ENCODE measurements at regions not wholly inside any gene's neighbourhood (a gene's known extent, or its start where the extent isn't known, plus 50 kb on each side); places are given as distances from the start of the nearest gene placed in this dataset.

DNA sequence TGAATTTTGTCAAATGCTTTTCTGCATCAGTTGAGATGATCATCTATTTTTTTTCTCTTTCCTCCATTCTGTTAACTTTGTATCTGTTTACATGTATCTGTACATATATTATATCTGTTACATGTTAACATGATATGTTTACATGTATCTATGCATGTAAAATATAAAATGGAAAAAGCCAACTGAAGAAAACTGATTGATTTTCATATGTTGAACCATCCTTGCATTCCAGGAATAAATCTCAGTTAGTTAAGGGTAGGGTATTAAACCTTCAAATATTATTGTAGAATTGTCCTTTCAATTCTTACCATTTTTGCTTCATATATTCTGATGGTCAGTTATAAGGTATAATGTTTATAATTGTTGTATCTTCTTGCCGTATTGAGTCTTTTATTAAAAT is 336.1 kb downstream of the ZFHX3 start:
- TF ChIP-seq, protein P1, sequence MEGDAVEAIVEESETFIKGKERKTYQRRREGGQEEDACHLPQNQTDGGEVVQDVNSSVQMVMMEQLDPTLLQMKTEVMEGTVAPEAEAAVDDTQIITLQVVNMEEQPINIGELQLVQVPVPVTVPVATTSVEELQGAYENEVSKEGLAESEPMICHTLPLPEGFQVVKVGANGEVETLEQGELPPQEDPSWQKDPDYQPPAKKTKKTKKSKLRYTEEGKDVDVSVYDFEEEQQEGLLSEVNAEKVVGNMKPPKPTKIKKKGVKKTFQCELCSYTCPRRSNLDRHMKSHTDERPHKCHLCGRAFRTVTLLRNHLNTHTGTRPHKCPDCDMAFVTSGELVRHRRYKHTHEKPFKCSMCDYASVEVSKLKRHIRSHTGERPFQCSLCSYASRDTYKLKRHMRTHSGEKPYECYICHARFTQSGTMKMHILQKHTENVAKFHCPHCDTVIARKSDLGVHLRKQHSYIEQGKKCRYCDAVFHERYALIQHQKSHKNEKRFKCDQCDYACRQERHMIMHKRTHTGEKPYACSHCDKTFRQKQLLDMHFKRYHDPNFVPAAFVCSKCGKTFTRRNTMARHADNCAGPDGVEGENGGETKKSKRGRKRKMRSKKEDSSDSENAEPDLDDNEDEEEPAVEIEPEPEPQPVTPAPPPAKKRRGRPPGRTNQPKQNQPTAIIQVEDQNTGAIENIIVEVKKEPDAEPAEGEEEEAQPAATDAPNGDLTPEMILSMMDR (IDR thresholded peaks at IDR 0.05; ENCODE audit: poor library complexity) = no peak
- no peak for TF ChIP-seq EZH2phosphoT487 (IDR thresholded peaks at IDR 0.05; ENCODE audit: low read depth, severe bottlenecking, unreplicated experiment)

All from hepatocyte (in vitro differentiated cells).